ENCODE measurements at regions not wholly inside any gene's neighbourhood (a gene's known extent, or its start where the extent isn't known, plus 50 kb on each side); places are given as distances from the start of the nearest gene placed in this dataset.

- no peak for DNase-seq
- H3K27me3 Mint-ChIP-seq, result no peaks in the 10 kb centered on the region
- peaks cover 4% of the 10 kb centered on the region for H3K4me1 Mint-ChIP-seq
- CTCF ChIA-PET, result interaction anchor here (0.6 to 0.9 kb wide), 2 partner anchors 13 to 14 kb away, joined by 3 read pairs; no protein-coding TSS in a partner anchor
- no peak overlapping the region for H3K27ac Mint-ChIP-seq
- no peak overlapping the region for H3K4me3 Mint-ChIP-seq
- H3K36me3 Mint-ChIP-seq, result no peaks in the 10 kb centered on the region
- H3K9me3 Mint-ChIP-seq, result peaks cover 7% of the 10 kb centered on the region
Observed at GRCh38 chr2:62287899-62288880, 92.3 kb downstream of the B3GNT2 start.

DNA sequence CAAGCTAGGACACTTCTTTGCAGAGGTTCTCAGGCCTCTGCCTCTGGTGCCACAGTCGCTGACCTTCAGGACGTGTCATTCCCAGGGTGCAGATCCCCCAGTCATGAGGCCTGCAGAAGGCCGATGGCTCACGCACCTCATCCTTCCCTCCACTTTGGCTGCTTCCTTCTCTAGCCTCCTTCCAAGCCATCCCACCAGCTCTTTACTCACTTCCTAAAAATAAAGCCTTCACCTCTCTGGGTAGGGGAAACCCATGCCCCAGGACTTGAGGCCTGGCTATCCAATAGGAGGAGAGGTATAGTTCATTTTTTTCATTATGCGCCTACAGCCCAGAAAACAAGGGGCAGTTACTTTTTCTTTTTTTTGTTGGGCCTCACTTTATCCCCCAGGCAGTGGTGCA is 91.4 kb downstream of the B3GNT2 start:
- H3K36me3 Mint-ChIP-seq, result no peaks in the 10 kb centered on the region
- peaks cover 4% of the 10 kb centered on the region for H3K4me1 Mint-ChIP-seq

GRCh38 chr2:62286089-62286785 is 90.3 kb downstream of the B3GNT2 start:
- no peak for DNase-seq
- CTCF ChIA-PET, result no interaction called here
- Mint-ChIP-seq H3K4me1 (peaks cover 4% of the 10 kb centered on the region), H3K27ac (no peak overlapping the region), H3K9me3 (peaks cover 7% of the 10 kb centered on the region), H3K36me3 (no peaks in the 10 kb centered on the region), H3K4me3 (no peak overlapping the region), H3K27me3 (no peaks in the 10 kb centered on the region)

More for the DNA sequence above, 91.4 kb downstream of the B3GNT2 start:
- Mint-ChIP-seq H3K4me3 (no peak overlapping the region), H3K27ac (no peak overlapping the region), H3K27me3 (no peaks in the 10 kb centered on the region), H3K9me3 (peaks cover 7% of the 10 kb centered on the region)
- CTCF ChIA-PET, result no interaction called here
- DNase-seq, result no peak

DNA sequence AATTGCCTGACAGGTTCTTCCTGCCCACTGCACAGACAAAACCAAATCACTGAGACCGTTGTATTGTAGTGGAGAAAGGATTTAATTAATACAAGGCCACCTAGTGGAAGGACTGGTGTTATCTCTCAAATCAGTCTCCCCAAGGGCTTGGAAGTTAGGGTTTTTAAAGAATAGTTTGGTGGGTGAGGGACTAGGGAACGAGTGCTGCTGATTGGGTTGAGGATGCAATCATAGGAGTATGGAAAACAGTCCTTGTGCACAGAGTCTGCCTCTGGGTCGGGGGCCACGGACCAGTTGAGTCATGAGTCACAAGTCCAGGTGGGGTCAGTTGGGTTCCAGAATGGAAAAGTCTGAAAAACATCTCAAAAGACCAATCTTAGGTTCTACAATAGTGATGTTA is 89.1 kb downstream of the B3GNT2 start:
- no peak for DNase-seq
- Mint-ChIP-seq H3K4me3 (no peak overlapping the region), H3K27ac (no peak overlapping the region), H3K27me3 (peaks cover 4% of the 10 kb centered on the region), H3K9me3 (peaks cover 7% of the 10 kb centered on the region), H3K36me3 (no peaks in the 10 kb centered on the region), H3K4me1 (peaks cover 4% of the 10 kb centered on the region)
- CTCF ChIA-PET, result no interaction called here

DNA sequence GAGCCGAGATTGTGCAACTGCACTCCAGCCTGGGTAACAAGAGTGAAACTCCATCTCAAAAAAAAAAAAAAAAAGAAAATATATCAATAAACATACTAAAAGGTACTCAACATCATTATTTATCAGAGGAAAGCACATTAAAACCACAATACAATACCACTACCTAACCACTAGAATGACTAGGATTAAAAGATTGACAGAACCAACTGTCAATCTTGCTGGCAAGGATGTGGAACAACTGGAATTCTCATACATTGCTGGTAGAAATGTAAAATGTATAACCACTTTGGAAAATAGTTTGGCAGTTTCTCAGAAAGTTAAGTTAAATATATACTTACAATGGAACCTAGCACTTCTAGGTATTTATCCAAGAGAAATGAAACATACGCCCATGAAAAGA is 88.6 kb downstream of the B3GNT2 start:
- Mint-ChIP-seq H3K4me1 (peaks cover 4% of the 10 kb centered on the region), H3K36me3 (no peaks in the 10 kb centered on the region), H3K9me3 (peaks cover 7% of the 10 kb centered on the region), H3K27me3 (peaks cover 4% of the 10 kb centered on the region), H3K27ac (no peak overlapping the region), H3K4me3 (no peak overlapping the region)
- CTCF ChIA-PET, result no interaction called here
- DNase-seq, result no peak

DNA sequence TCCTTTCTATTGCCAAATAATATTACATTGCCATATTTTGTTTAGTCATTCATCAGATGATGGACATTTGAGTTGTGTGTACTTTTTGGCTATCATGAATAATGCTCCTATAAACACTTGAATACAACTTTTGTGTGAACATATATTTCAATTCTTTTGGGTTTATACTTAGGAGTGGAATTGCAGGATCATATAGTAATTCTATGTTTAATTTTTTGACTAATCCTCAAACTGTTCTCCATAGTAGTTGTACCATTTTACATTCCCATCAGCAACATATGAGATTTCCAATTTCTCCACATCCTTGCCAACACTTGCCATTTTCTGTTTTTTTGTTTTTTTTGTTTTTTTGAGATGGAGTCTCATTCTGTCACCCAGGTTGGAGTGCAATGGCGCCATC is 87.2 kb downstream of the B3GNT2 start:
- Mint-ChIP-seq H3K27ac (no peak overlapping the region), H3K4me3 (no peak overlapping the region), H3K4me1 (peaks cover 4% of the 10 kb centered on the region), H3K27me3 (peaks cover 4% of the 10 kb centered on the region), H3K36me3 (no peaks in the 10 kb centered on the region), H3K9me3 (peaks cover 17% of the 10 kb centered on the region)
- no peak for DNase-seq
- CTCF ChIA-PET, result no interaction called here

GRCh38 chr2:62281663-62282062 is 85.7 kb downstream of the B3GNT2 start:
- Mint-ChIP-seq H3K27me3 (peaks cover 4% of the 10 kb centered on the region), H3K4me1 (no peaks in the 10 kb centered on the region), H3K9me3 (peaks cover 27% of the 10 kb centered on the region), H3K36me3 (no peaks in the 10 kb centered on the region), H3K4me3 (no peak overlapping the region), H3K27ac (no peak overlapping the region)
- CTCF ChIA-PET, result no interaction called here
- no peak for DNase-seq

DNA sequence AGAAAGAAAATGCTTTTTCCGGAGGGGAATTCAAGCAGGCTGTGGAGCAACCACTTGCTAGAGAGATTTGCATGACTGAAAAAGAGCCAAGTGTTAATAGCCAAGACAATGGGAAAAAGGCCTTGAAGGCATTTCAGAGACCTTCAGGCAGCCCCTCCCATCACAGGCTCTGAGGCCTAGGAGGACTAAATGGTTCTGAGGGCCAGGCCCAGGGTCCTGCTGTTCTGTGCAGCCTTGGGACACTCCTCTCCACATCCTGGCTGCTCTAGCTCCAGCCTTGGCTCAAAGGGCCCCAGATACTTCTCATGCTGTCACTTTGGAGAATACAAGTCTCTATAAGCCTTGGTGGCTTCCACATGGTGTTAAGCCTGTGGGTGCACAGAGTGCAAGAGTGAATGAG is 81.8 kb downstream of the B3GNT2 start:
- Mint-ChIP-seq H3K9me3 (peaks cover 21% of the 10 kb centered on the region), H3K27me3 (peaks cover 4% of the 10 kb centered on the region), H3K4me1 (no peaks in the 10 kb centered on the region), H3K36me3 (no peaks in the 10 kb centered on the region), H3K4me3 (no peak overlapping the region), H3K27ac (no peak overlapping the region)
- DNase-seq, result no peak
- CTCF ChIA-PET, result no interaction called here

Data from activated naive CD4-positive, alpha-beta T cell treated with anti-CD3 and anti-CD28 coated beads, Interleukin-2, amount 10 ng/mL, durations not matched to agents 7 days and 5 days (primary cell).